WTC11 (cell line): ENCODE measurements at regions not wholly inside any gene's neighbourhood (a gene's known extent, or its start where the extent isn't known, plus 50 kb on each side); places are given as distances from the start of the nearest gene placed in this dataset.

Experiments used
- CTCF ChIP-seq: fragments of 200-600 bp; IDR thresholded peaks from 2 replicates; pipeline ENCODE4 v1.8.0; 2022; ENCODE audit warnings: antibody characterized with exemption
- E2F1 ChIP-seq: sonication (generic); formaldehyde crosslinking; IDR thresholded peaks from 2 replicates; pipeline ENCODE4 v1.8.0; 2022; ENCODE audit warnings: mild to moderate bottlenecking, missing genetic modification reagents
- ELF4 ChIP-seq: sonication (generic); formaldehyde crosslinking; IDR thresholded peaks from 2 replicates; pipeline ENCODE4 v1.8.1; 2022; ENCODE audit warnings: low read depth, mild to moderate bottlenecking, moderate library complexity, missing genetic modification reagents
- EMX1 ChIP-seq: fragments of 250-450 bp; sonication (Bioruptor Pico); IDR thresholded peaks from 2 replicates; pipeline ENCODE4 v1.8.0; 2021; ENCODE audit warnings: mild to moderate bottlenecking
- FOXP1 ChIP-seq: sonication (generic); formaldehyde crosslinking; IDR thresholded peaks from 2 replicates; pipeline ENCODE4 v1.8.0; 2022; ENCODE audit warnings: missing genetic modification reagents, mild to moderate bottlenecking, moderate library complexity, borderline replicate concordance
- HMGA2 ChIP-seq: fragments of 250-450 bp; sonication (Bioruptor Pico); IDR thresholded peaks from 2 replicates; pipeline ENCODE4 v1.4.0; 2021; ENCODE audit warnings: mild to moderate bottlenecking, moderate library complexity
- MAX ChIP-seq: sonication (generic); formaldehyde crosslinking; IDR thresholded peaks from 2 replicates; pipeline ENCODE4 v1.8.0; 2022; ENCODE audit warnings: mild to moderate bottlenecking, missing genetic modification reagents
- TEAD4 ChIP-seq: sonication (generic); formaldehyde crosslinking; IDR thresholded peaks from 2 replicates; pipeline ENCODE4 v1.8.0; 2022; ENCODE audit warnings: mild to moderate bottlenecking, missing genetic modification reagents
- ZBTB21 ChIP-seq: sonication (generic); formaldehyde crosslinking; IDR thresholded peaks from 2 replicates; pipeline ENCODE4 v1.8.1; 2023; ENCODE audit warnings: mild to moderate bottlenecking, missing genetic modification reagents, borderline replicate concordance
- ZNF263 ChIP-seq: sonication (generic); formaldehyde crosslinking; IDR thresholded peaks from 2 replicates; pipeline ENCODE4 v1.8.1; 2022; ENCODE audit warnings: low read depth, mild to moderate bottlenecking, moderate library complexity, missing genetic modification reagents
- ZNF532 ChIP-seq: fragments of 250-450 bp; sonication (Bioruptor Pico); IDR thresholded peaks from 2 replicates; pipeline ENCODE4 v1.9.0; 2021; ENCODE audit warnings: mild to moderate bottlenecking, borderline replicate concordance

GRCh38 chr2:16277117-16277516, 336.8 kb downstream of the MYCN start:
- TF ChIP-seq ZBTB21 (CRISPR knock-in tag) (no peak), E2F1 (CRISPR knock-in tag) (no peak), TEAD4 (no peak), EMX1 (CRISPR knock-in tag) (no peak), FOXP1 (CRISPR knock-in tag) (no peak), CTCF (no peak), ZNF532 (CRISPR knock-in tag) (no peak), ZNF263 (CRISPR knock-in tag) (no peak), MAX (CRISPR knock-in tag) (no peak), ELF4 (CRISPR knock-in tag) (no peak), HMGA2 (no peak)
